HEK293 (cell line): ENCODE measurements at regions not wholly inside any gene's neighbourhood (a gene's known extent, or its start where the extent isn't known, plus 50 kb on each side); places are given as distances from the start of the nearest gene placed in this dataset.

Experiments
- CTCF ChIA-PET: fragments of 350-600 bp; formaldehyde crosslinking; extraction: SDS; loops from one replicate; lab custom pipeline; 2021; ENCODE audit warnings: antibody characterized with exemption; lab: Yijun Ruan, JAX
- POLR2A ChIA-PET: fragments of 300-600 bp; formaldehyde crosslinking; extraction: SDS; loops from one replicate; lab custom pipeline; 2020; ENCODE audit warnings: antibody characterized with exemption, inconsistent platforms; lab: Yijun Ruan, JAX
- H3K27ac ChIP-seq: fragments of 200-500 bp; sonication (Bioruptor generic); 2 replicates; pipeline ENCODE4 v1.5.1; 2014; ENCODE audit warnings: low read depth, low read length, control low read depth, inconsistent platforms; ENCODE audit errors: extremely low read depth
- H3K36me3 ChIP-seq, 2 experiments: fragments of 200-500 bp in 1 of 2; sonication (Bioruptor generic) in 1 of 2; 1 replicate in 1 of 2; 2 replicates in 1 of 2; pipeline ENCODE4 v1.5.1; 2014 to 2017; ENCODE audit warnings: inconsistent platforms in 2 of 2, low read length in 2 of 2; ENCODE audit not compliant: control insufficient read depth in 2 of 2, insufficient read depth in 1 of 2
- H3K4me1 ChIP-seq: fragments of 200-500 bp; sonication (Bioruptor generic); 2 replicates; pipeline ENCODE4 v1.5.1; 2014; ENCODE audit warnings: mild to moderate bottlenecking, low read length, inconsistent platforms; ENCODE audit not compliant: control insufficient read depth, insufficient read depth
- H3K4me3 ChIP-seq: 2 replicates; pipeline ENCODE4 v1.5.1; 2011; ENCODE audit warnings: low read depth, mild to moderate bottlenecking, control low read depth, low read length, moderate library complexity
- H3K9me3 ChIP-seq: fragments of 200-500 bp; sonication (Bioruptor generic); 2 replicates; pipeline ENCODE4 v1.5.1; 2014; ENCODE audit warnings: low read depth, low read length, inconsistent platforms; ENCODE audit not compliant: control insufficient read depth, insufficient read depth
- ATF2 ChIP-seq: fragments of 450-650 bp; formaldehyde crosslinking; IDR thresholded peaks from 2 replicates; pipeline ENCODE4 v1.5.1; 2016; ENCODE audit warnings: missing biosample characterization, missing genetic modification characterization, low read depth
- HIC1 ChIP-seq: fragments of 450-650 bp; formaldehyde crosslinking; IDR thresholded peaks from 2 replicates; pipeline ENCODE4 v1.5.1; 2016; ENCODE audit warnings: missing biosample characterization, missing genetic modification characterization
- PRDM2 ChIP-seq: fragments of 450-650 bp; formaldehyde crosslinking; IDR thresholded peaks from 2 replicates; pipeline ENCODE4 v1.5.1; 2016; ENCODE audit warnings: missing biosample characterization, missing genetic modification characterization, borderline replicate concordance
- SALL2 ChIP-seq: fragments of 450-650 bp; formaldehyde crosslinking; IDR thresholded peaks from 2 replicates; pipeline ENCODE4 v1.5.0; 2017; ENCODE audit warnings: missing biosample characterization, mild to moderate bottlenecking, missing genetic modification characterization, borderline replicate concordance
- ZBTB21 ChIP-seq: fragments of 450-650 bp; formaldehyde crosslinking; IDR thresholded peaks from 2 replicates; pipeline ENCODE4 v1.5.1; 2017; ENCODE audit warnings: missing biosample characterization, missing genetic modification characterization
- ZNF133 ChIP-seq: fragments of 450-650 bp; formaldehyde crosslinking; IDR thresholded peaks from 2 replicates; pipeline ENCODE4 v1.5.1; 2016; ENCODE audit warnings: missing biosample characterization, missing genetic modification characterization
- ZNF26 ChIP-seq: fragments of 450-650 bp; formaldehyde crosslinking; IDR thresholded peaks from 2 replicates; pipeline ENCODE4 v1.5.1; 2016; ENCODE audit warnings: missing biosample characterization, missing genetic modification characterization
- ZNF501 ChIP-seq: fragments of 450-650 bp; formaldehyde crosslinking; IDR thresholded peaks from 2 replicates; pipeline ENCODE4 v1.5.1; 2016; ENCODE audit warnings: missing biosample characterization, missing genetic modification characterization
- ZNF571 ChIP-seq: fragments of 450-650 bp; formaldehyde crosslinking; IDR thresholded peaks from 2 replicates; pipeline ENCODE4 v1.5.0; 2017; ENCODE audit warnings: missing biosample characterization, missing genetic modification characterization
- ZNF645 ChIP-seq: fragments of 450-650 bp; formaldehyde crosslinking; IDR thresholded peaks from 2 replicates; pipeline ENCODE4; 2016; ENCODE audit warnings: missing biosample characterization, missing genetic modification characterization
- ZNF677 ChIP-seq: fragments of 450-650 bp; IDR thresholded peaks from 2 replicates; pipeline ENCODE4 v1.5.0; 2018; ENCODE audit warnings: missing biosample characterization, mild to moderate bottlenecking, missing genetic modification characterization, moderate library complexity
- ZNF701 ChIP-seq: fragments of 450-650 bp; formaldehyde crosslinking; IDR thresholded peaks from 2 replicates; pipeline ENCODE4 v1.5.1; 2016; ENCODE audit warnings: missing biosample characterization, missing genetic modification characterization

- Histone ChIP-seq H3K9me3 (no peaks in the 10 kb centered on the region), H3K4me1 (no peaks in the 10 kb centered on the region), H3K27ac (no peak overlapping the region), H3K36me3 (no peaks in the 10 kb centered on the region), H3K4me3 (no peak overlapping the region)
- TF ChIP-seq ZNF571 (tag by site-specific recombination) = no peak
- TF ChIP-seq PRDM2 = no peak
- TF ChIP-seq ZNF645 (tag by site-specific recombination) = no peak
- no peak for TF ChIP-seq ZNF701 (tag by site-specific recombination)
- no peak for TF ChIP-seq ATF2
- TF ChIP-seq SALL2 (tag by site-specific recombination) = no peak
- no peak for TF ChIP-seq ZNF501
- no peak for TF ChIP-seq ZNF677 (tag by site-specific recombination)
- TF ChIP-seq HIC1 (tag by site-specific recombination) = no peak
- TF ChIP-seq ZBTB21 (tag by site-specific recombination) = no peak
- no peak for TF ChIP-seq ZNF133 (tag by site-specific recombination)
- no peak for TF ChIP-seq ZNF26
- ChIA-PET POLR2A (no interaction called here), CTCF (interaction anchor here (0.6 to 3.2 kb wide), 3 partner anchors 9 to 1231 kb away, joined by 3 to 13 read pairs (median 4); no protein-coding TSS in a partner anchor)
Measured at GRCh38 chr11:10396771-10397170, 58.3 kb upstream of the AMPD3 start.
